NCI-H2029 (cell line): ENCODE measurements at regions not wholly inside any gene's neighbourhood (a gene's known extent, or its start where the extent isn't known, plus 50 kb on each side); places are given as distances from the start of the nearest gene placed in this dataset.
A peak's percentile ranks its signal among the peaks of the same experiment; 100 is the strongest.

Experiments
- DNase-seq: peaks from one replicate; lab custom pipeline; 2025; lab: John Stamatoyannopoulos, UW

DNA sequence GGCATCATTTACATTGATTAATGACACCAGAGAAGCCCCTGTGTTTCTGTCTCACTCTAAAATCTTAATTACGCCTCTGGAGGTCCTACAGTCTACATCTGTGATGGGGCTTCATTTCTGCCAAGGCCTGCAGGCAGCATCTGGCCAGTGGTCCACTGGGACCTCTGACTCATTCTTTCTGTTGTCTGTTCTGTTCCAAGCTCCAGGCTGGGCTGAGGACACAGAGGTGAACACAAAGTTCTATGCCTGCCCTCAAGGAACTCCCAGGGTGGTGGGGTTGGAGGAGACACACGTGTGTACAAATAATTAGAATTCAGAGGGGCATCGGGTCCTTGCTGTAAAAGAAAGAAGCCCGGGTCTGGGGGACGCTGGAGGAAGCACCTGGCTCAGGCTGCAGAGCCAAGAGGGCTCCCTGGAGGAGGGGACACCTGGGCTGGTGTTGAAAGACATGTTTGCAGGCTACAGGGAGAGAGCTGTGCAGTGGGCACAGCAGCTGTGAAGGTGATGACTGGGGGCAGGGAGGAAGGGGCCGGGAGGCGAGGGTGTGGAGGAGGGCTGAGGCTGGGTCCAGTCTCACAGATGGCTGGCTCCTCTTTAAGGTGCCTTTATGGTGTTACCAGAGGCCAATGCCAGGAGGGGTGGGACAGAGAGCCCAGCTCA lies 103.3 kb upstream of the PRR23E start:
- DNase-seq: no peak

DNA sequence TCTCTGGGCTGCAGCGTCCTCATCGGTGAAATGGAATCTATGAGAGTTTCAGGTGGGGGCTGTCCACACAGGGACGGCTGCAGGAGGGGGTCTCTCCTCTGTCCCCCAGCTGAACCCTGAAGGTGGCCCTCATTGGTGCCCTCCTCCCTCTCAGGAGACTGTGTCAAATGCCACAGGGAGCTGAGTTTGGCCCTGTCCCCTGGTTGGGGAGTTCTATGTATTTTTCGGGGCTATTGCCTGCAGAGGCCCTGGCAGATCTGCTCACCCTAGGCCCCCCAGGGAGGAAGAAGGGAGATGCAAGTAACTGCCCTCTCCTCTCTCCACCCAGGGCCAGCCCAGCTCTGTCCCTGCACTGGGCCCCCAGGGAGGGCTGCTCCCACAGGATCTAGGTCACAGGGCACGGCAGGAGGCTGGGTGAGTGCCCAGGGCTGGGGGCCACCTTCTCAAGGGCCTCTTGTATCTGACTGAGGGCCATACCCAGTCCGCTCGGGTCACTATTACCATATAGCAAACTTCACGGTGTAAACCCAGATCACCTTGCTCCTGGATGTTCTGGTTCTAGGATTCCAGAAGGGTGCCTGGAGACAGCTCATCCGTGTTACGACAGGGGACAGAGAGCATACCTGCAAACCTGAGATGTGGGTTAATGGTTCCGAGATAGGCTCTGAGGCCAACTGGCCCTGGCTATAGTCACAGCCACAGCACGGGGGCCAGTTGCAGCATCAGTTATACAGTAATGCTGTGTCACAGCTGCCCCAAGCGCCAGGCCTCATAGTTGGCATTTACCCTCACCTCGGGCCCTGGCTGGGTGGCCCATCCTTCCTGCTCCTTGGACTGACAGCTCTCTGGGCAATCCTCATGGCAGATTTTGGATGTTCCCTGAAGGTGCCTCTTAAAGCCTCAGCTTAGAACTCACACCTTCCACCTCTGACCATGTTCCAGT lies 102.4 kb upstream of the PRR23E start:
- DNase-seq: no peak

DNA sequence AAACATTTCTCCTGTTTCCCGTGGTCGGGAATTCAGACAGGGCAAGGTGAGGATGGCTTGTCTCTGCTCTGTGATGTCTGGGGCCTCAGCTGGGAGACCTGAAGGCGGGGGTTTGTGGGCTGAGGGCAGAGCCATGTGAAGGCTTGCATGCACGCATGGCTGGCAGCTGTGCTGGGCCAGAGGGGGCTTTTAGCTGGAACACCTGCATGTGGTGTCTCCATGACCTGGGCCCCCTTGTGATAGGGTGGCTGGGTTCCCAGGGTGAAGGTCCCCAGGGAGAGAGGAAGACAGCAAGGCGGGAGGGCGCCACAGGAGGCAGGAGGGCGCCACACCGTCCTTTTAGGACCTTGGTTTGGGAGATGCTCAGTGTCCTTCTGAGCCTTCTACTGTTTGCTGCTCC lies 101.6 kb upstream of the PRR23E start:
- DNase-seq: no peak

GRCh38 chr3:127092368-127092767 lies 100.6 kb upstream of the PRR23E start:
- DNase-seq: no peak

- no peak for DNase-seq
These were observed 100.2 kb upstream of the PRR23E start for GRCh38 chr3:127092776-127093175.

- DNase-seq: no peak
These were observed 99.6 kb upstream of the PRR23E start for GRCh38 chr3:127093312-127093711.

- no peak for DNase-seq
These were observed 97.2 kb upstream of the PRR23E start for GRCh38 chr3:127095774-127096173.

- DNase-seq: no peak
These were observed 96.5 kb upstream of the PRR23E start for GRCh38 chr3:127096256-127097071.

DNA sequence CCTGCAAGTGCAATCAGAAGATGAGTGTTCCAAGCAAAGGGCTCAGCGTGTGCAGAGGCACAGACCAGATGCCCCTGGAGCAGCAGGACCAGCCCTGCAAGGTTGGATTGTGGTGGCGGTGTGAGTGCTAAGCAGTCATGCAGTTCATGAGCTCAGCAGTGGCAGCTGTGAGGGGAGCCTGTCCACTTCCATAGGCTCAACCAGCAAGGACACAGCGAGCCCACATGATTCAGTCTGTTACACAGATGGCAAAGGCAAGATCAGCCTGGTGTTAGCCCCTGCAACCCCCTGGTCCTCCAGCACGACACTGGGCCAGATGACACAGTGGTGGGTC lies 95.9 kb upstream of the PRR23E start:
- DNase-seq: no peak

DNA sequence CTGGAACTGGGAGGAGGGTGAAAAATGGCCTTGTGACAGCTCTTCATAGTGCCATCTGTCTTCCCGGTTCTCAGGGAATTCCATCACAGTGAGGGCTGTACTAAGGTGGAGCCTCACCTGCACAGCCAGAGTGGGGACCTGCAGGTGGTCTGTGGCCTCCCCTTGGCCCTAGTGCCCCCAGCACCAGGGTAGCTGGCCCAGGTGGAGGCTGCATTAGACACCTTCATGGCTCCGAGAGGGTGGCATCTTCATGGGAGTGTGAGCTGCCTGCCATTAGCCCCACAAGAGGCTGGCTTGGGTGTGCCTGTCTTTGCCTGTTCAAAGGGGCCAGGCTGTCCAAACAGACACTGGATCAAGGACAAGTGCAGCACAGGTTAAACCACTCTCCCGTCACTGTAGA lies 95.5 kb upstream of the PRR23E start:
- DNase-seq: no peak

DNA sequence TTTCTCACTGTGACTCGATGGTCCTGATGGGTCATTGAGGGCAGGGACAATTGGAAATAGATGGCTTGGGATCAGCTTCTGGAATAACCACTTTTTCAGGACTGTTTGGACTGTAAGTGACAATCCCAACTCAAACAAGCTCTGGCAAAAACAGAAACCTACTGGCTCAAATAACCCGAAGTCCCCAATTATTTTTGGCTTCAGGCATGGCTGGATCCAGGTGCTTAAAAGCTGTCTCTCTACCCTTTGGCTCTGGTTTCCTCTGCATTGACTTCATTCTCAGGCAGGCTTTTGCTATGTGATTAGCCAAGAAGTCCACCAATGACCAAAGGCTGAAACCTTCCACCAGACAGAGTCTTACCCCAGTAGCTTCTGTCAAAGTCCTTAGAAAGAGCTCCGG lies 92.9 kb upstream of the PRR23E start:
- no peak for DNase-seq

GRCh38 chr3:127100459-127101410 lies 92.2 kb upstream of the PRR23E start:
- DNase-seq: no peak

GRCh38 chr3:127101411-127102187 lies 91.3 kb upstream of the PRR23E start:
- no peak for DNase-seq

GRCh38 chr3:127102188-127102520 lies 90.8 kb upstream of the PRR23E start:
- no peak for DNase-seq

GRCh38 chr3:127102587-127102986 lies 90.3 kb upstream of the PRR23E start:
- no peak for DNase-seq

GRCh38 chr3:127103080-127103479 lies 89.9 kb upstream of the PRR23E start:
- DNase-seq: no peak

- peak; percentile 45 for DNase-seq
These were observed 88.3 kb upstream of the PRR23E start for GRCh38 chr3:127104586-127104985.

GRCh38 chr3:127105587-127105986 lies 87.3 kb upstream of the PRR23E start:
- no peak for DNase-seq

DNA sequence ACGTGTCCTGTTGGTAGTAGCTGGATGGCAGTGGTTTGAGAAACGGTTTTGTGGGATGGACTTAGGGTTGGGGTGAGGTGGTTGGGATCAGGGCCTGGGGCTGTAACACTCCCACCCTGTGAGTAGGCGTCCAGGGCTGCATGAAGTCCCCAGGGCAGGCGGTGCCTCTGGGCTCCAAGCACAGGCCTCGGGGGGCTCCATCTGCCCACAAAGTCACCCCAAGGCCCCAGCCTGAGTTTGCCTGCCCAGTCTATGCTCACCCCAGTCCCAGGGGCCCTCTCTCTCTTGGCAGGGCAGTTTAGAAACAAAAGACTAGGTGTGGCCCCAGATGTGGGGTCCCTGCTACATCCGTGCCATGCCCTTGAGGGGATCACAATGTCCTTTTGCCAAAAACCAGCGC lies 86.9 kb upstream of the PRR23E start:
- DNase-seq: no peak

- DNase-seq: no peak
These were observed 86.5 kb upstream of the PRR23E start for GRCh38 chr3:127106456-127106855.

GRCh38 chr3:127107002-127107401 lies 85.9 kb upstream of the PRR23E start:
- DNase-seq: no peak
